ENCODE measurements at regions not wholly inside any gene's neighbourhood (a gene's known extent, or its start where the extent isn't known, plus 50 kb on each side); places are given as distances from the start of the nearest gene placed in this dataset.

GRCh38 chr4:26263165-26263564 lies 57.6 kb upstream of the RBPJ start:
- TF ChIP-seq CTCF (IDR thresholded peaks at IDR 0.05) = no peak
- no peak for TF ChIP-seq EP300 (IDR thresholded peaks at IDR 0.05)

Measured in tibial nerve (tissue), 4 donors.